GM13976 (cell line): ENCODE measurements at regions not wholly inside any gene's neighbourhood (a gene's known extent, or its start where the extent isn't known, plus 50 kb on each side); places are given as distances from the start of the nearest gene placed in this dataset.
"Not testable (repeated sequence)": the region's sequence is repeated elsewhere in the genome, so short reads cannot be mapped to it uniquely, and the experiment has no call there.

Experiments used
- DNase-seq: peaks from one replicate; pipeline ENCODE4 v3.0.0; 2012; ENCODE audit warnings: low spot score
- CTCF ChIP-seq: IDR thresholded peaks from 2 replicates; pipeline ENCODE4 v1.5.1; 2012; ENCODE audit warnings: borderline replicate concordance, mild to moderate bottlenecking; ENCODE audit not compliant: insufficient read depth; ENCODE audit errors: extremely low read depth, missing control alignments, control extremely low read depth
- in situ Hi-C: fragments of 300-500 bp; cut with MboI; formaldehyde crosslinking; loops from one replicate; pipeline ENCODE4 v1.12.0; 2022; ENCODE audit warnings: low sequenced_read_pairs, mixed read lengths, inconsistent platforms; ENCODE audit not compliant: unreplicated experiment

- in situ Hi-C loops: no loop called here
- no peak for TF ChIP-seq CTCF
- no peak for DNase-seq
Measured at GRCh38 chrX:85561231-85561630, 181.8 kb upstream of the POF1B start.

GRCh38 chrX:85544609-85545008, 165.1 kb upstream of the POF1B start:
- TF ChIP-seq CTCF: peak; percentile 10
- in situ Hi-C loops: no loop called here
- DNase-seq: no peak

GRCh38 chrX:85543866-85544265, 164.4 kb upstream of the POF1B start:
- DNase-seq: no peak
- in situ Hi-C loops: no loop called here
- no peak for TF ChIP-seq CTCF

- in situ Hi-C loops, DNase-seq: not testable (repeated sequence)
Measured at GRCh38 chrX:85529141-85529540, 149.7 kb upstream of the POF1B start.

- TF ChIP-seq CTCF: no peak
- in situ Hi-C loops: no loop called here
- DNase-seq: no peak
Measured at GRCh38 chrX:85517994-85518718, 138.7 kb upstream of the POF1B start.

- no peak for DNase-seq
- TF ChIP-seq CTCF: no peak
- in situ Hi-C loops: no loop called here
Measured at GRCh38 chrX:85516131-85516530, 136.7 kb upstream of the POF1B start.

- no peak for DNase-seq
- TF ChIP-seq CTCF: no peak
- in situ Hi-C loops: no loop called here
Measured at GRCh38 chrX:85506871-85507270, 127.4 kb upstream of the POF1B start.
